HG03571 (cell line): ENCODE measurements at regions not wholly inside any gene's neighbourhood (a gene's known extent, or its start where the extent isn't known, plus 50 kb on each side); places are given as distances from the start of the nearest gene placed in this dataset.

ENCODE experiments used
- ATAC-seq: cut with Tn5 transposase; IDR thresholded peaks from one replicate; pipeline ENCODE4 v1.9.1; 2021; ENCODE audit not compliant: unreplicated experiment

DNA sequence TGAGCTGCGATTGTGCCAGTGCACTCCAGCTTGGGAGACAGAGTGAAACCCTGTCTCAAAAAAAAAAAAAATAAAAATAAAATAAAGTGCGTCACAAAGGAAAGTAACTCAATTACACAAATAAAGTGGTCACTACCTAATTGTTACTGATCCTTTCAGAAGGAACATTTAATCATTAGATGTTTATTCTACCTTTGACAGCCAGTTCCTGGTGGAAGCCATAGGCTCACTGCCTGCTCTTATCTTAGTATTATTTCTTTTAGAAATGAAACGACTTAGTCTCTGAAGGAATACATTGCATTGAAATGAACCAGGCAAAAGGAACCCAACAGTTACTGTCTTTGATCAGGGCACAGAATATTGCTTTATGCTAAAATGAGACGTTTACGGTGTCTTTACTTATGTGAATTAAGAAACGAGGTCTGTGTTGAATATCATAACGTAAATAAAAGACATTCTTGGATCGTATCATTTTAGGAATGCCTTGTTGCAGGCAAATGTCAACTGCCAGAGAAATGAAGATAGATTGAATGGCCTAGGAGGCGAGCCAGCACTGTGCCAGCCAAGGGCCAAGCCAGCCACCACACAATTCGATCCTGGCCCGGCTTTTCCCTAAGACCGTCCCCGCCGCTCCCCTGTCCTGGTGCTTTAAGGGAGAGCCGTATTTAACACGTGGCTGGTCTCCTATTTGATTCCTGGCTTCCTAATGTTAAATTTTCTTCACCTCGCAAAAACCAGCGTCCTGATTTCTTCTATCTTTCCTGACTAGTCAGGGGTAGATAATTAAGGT is 136.7 kb upstream of the GMDS start:
- no peak for ATAC-seq

GRCh38 chr6:2378891-2379652 is 133.7 kb upstream of the GMDS start:
- no peak for ATAC-seq

GRCh38 chr6:2378046-2378657 is 132.7 kb upstream of the GMDS start:
- no peak for ATAC-seq

DNA sequence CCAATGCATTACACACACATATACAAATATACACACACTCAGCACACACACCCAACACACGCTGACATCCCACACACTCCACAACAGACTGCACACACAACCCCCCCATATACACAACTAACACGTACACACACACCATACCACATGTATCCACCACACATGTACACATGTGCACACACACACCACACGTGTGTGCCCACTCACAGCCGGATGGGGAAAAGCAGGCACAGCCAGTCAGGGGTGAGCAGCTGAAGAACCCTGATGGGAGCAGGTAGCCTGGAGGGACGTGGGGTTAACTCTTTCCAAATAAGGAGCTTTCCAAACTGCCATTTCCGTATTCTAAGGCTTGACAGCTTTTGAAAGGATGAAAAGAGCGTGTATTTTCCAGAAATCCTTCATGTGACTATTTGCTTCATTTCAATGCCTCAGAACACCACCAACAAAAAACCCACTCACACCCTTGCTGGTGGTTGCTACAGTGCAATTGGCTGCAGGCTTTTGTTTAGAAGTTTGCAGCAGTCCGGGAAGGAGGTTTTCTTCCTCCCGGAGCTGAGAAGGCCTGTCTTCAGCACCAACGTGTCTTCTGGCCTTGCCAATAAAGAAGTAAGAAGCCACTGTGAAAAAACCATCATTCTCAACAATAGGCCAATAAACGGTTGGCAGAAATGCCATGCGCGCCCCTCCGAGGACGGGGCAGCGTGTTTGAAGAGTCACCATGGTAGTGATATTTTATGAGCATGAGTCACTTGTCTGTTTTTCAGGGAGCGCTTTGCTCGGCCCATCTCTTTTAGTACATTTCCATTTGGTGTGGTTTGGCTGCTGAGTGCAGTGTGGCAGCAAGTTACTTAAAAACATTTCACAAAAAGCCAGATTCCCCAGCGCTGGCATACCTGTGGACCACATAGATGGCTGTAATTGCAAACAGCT is 131.3 kb upstream of the GMDS start:
- ATAC-seq: no peak

DNA sequence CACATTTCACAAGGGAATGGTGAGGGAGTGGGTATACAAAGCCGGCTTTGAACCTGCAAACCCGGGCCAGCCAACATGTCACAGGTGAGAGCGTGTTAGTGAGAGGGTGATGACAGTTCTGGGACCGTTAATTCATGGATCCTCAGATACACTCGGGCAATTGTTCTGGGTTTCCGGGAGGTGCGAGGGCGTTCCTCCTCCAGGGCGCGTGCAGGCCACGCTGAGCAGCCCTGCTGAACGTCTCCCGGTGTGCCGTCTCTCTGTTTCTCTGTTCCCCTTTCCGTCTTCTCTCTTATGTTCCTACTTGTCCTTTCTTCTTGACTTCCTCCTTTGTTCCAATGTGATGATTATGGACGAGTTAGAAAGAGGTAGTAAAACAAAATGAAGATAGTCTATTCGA is 130.0 kb upstream of the GMDS start:
- ATAC-seq: no peak

DNA sequence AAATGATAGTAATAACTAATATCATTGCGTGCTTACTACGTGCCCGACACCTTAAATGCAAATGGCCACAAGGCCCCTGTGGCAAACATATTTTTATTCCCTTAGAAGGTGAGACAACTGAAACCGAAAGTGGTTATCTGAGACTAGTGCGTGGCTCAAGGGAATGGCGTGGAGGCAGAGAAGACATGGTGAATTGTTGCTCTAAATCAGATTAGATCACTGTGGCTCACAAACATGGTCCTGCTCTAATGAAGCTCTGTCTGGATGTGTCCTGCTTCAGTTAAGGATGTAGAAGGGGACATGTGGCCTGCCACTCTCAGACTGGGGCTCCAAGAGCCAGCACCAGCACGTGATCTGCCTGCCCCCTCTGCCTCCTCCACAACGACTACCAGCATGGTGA is 124.2 kb upstream of the GMDS start:
- no peak for ATAC-seq

DNA sequence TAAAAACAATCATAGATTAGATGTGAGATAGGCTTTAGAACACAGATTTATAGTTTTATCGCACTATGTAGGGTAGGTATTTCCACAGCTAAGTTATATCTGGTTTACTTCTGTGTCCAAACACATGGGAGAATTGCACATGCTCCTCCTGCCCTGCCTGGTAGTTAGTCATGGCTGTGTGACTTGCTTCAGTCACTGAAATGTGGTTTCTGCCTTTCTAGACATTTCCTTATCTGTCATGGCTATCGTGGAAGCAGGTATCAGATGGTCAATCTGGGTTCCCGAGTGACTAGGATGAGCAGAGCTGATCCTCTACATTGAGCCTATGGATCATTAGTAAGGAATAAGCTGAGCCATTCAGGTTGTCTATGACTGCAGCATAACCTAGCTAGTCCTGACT is 117.8 kb upstream of the GMDS start:
- ATAC-seq: no peak

DNA sequence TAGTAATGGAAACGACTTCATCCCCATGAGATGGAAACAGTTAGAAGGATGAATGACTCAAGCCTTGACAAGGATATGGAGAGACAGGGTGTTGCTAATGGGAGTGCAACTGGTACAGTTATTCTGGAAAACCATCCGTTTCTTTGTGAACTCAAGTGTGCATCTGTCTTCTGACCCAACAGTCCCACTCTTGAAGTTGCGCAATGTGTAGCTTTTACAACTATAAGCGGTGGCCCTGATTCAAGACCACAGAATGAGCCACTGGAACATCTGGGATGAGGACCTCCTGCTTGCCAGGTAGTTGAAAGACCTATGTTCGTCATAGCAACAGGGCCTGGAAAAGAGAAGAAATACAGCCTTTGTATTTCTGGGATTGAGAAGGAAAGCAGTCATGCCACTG is 115.8 kb upstream of the GMDS start:
- ATAC-seq: no peak

- no peak for ATAC-seq
Observed at GRCh38 chr6:2360716-2361115, 115.3 kb upstream of the GMDS start.

DNA sequence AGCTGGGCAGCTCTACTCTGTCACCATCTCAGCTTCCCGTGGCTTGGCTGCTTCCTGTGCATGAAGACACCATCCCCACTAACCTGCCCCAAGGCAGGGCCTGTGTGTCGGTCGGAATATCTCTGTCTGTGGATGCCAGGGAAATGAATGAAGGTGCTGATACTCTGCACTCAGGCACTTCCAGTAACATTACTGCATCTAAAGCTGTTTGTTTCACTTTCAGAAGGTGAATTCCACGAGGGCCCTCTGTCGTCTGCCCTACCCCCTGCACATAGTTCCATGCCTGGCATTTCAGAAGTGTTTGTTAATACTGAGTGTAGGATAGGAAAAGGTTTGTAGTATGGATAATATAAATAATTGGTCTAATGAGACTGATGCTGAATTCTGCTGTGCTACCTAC is 114.7 kb upstream of the GMDS start:
- ATAC-seq: no peak

GRCh38 chr6:2355150-2355549 is 109.7 kb upstream of the GMDS start:
- no peak for ATAC-seq

DNA sequence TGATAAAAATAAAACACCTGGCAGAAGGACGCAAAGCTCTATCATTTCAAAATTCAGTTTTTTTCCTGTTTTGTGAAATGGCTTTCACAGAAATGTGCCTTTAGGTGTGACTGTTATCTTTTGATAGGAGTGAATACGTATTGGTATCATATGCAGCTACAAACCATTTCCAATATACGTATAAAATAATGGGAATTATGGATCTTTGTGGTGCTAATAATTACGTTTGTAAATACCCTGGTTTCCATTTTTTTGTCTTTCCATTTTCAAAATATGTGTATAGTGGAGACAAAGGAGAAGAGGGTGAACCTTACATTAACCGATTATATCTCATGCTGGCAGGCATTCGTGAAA is 108.7 kb upstream of the GMDS start:
- no peak for ATAC-seq

DNA sequence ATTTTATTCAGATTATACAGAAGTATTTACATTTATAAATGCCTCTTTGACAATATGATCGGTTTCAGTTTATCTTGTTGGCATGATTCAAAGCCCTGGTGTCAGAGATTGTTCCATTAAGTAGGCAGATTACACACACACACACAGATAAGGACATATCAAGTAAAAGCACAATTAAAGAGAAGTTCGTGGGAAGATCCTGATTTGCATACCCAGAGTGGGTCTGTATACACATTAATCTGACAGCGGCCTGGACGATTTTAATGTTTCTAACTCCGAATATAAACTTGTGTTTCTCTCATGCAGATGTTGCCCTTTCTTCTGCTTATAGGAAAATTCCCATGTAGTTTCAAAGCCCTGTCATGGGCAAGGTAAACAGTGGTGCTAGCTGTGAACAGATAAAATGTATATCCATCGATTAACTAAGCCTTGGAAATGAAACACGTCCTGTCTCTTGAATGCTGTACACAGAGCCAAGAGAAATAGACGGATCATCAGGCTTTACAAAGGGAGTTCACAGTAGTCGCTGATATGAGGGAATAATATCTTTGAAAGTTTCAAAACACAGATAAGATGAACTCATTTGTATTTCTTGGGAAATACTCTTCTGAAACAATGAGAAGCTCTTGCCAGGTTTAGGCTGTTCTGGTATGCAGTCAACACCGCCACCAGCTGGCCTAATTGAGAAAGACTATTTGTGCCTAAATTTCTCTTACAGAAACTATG is 108.2 kb upstream of the GMDS start:
- no peak for ATAC-seq

DNA sequence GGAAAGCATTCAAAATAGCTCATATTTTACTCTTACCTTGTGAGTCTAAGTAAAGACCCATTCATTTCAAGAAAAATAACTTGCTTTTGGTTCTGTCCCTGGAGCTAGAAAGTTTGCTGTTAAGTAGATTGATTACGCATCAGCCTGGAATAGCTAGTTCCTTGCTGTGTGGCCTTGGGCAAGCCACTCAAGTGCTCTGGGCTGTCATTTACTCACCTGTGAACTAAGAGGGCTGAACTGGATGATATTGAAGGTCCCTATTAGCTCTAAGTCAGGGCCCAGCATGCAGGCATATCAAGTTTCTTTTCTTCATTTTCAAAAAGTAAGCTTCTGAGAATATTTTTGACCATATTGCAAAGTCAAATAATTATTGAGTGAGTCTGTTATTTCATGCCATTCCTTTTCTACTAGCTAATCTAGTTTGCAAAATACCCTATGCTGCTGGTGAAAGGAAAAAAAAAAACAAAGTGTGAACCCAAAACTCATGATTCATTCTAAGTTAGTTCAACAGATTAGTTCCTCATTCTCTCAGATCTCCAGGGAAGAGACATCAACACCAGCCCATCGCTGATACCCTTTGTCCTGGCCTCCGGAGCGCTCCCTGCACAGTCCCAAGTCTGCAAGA is 106.5 kb upstream of the GMDS start:
- no peak for ATAC-seq

GRCh38 chr6:2351090-2351489 is 105.7 kb upstream of the GMDS start:
- no peak for ATAC-seq

DNA sequence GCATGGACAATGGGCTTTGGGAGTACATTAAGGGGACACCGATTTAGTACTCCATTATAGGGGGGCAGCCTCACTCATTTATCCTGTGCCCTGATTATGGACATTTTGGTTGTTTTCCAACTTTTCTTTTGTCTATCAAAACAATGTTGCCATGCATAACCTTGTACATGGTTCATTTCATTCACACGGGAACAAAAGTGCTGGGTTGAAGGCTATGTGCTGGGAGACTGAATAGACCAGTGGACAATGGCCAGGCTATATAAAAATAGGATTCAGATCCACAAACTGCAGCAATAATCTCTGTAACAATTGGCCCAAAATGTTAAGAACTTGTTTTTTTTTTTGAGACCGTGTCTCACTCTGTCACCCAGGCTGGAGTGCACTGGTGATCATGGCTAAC is 100.7 kb upstream of the GMDS start:
- ATAC-seq: no peak

GRCh38 chr6:2344319-2344905 is 99.0 kb upstream of the GMDS start:
- no peak for ATAC-seq

DNA sequence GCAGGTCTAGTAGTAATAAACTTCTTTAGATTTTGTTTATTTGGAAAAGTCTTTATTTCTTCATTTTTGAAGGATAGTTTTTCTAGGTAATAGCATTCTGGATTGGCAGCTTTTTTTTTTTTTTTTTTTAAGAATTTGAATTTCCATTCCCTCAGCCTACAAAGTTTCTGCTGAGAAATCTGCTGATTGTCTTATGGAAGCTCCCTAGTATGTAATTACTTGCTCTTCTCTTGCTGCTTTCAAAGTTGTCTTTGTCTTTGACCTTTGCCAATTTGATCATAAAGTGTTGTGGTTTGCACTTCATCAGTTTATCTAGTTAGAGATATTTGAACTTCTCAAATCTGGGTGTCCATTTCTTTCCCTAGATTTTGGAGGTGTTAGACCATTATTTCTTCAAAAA is 82.2 kb upstream of the GMDS start:
- no peak for ATAC-seq

- no peak for ATAC-seq
Observed at GRCh38 chr6:2324166-2324953, 79.0 kb upstream of the GMDS start.
